OCI-LY1 (cell line): ENCODE measurements at regions not wholly inside any gene's neighbourhood (a gene's known extent, or its start where the extent isn't known, plus 50 kb on each side); places are given as distances from the start of the nearest gene placed in this dataset.

Experiments used
- CTCF ChIP-seq: fragments of 200-600 bp; sonication (generic), shearing (Covaris generic); IDR thresholded peaks from 2 replicates; pipeline ENCODE4 v1.5.1; 2017; ENCODE audit warnings: mild to moderate bottlenecking, antibody characterized with exemption, low read length, moderate library complexity, mixed read lengths
- EZH2 ChIP-seq: fragments of 200-600 bp; sonication (generic), shearing (Covaris generic); IDR thresholded peaks from 2 replicates; pipeline ENCODE4 v1.8.0; 2017; ENCODE audit warnings: borderline replicate concordance, mixed run types, mild to moderate bottlenecking, antibody characterized with exemption, low read length, moderate library complexity, mixed read lengths

GRCh38 chr3:72586694-72587093 lies 261.6 kb downstream of the SHQ1 start:
- no peak for TF ChIP-seq CTCF
- TF ChIP-seq EZH2: no peak
